Liver (tissue), 3 donors: ENCODE measurements at regions not wholly inside any gene's neighbourhood (a gene's known extent, or its start where the extent isn't known, plus 50 kb on each side); places are given as distances from the start of the nearest gene placed in this dataset.

Experiments
- ATF3 ChIP-seq: IDR thresholded peaks from 2 replicates; pipeline ENCODE4 v1.6.1; 2016; ENCODE audit warnings: antibody characterized with exemption
- TF ChIP-seq, protein P1 (sequence below): fragments of 150-350 bp; IDR thresholded peaks from 2 replicates; pipeline ENCODE4 v1.5.1; 2017; ENCODE audit warnings: improper control_type of control experiment, low read depth, low read length; ENCODE audit not compliant: missing input control
- TF ChIP-seq, protein P2 (sequence below): IDR thresholded peaks from 2 replicates; pipeline ENCODE4 v1.6.1; 2016; ENCODE audit warnings: antibody characterized with exemption, mild to moderate bottlenecking
- donor health status: healthy.
- donor health status: healthy.

DNA sequence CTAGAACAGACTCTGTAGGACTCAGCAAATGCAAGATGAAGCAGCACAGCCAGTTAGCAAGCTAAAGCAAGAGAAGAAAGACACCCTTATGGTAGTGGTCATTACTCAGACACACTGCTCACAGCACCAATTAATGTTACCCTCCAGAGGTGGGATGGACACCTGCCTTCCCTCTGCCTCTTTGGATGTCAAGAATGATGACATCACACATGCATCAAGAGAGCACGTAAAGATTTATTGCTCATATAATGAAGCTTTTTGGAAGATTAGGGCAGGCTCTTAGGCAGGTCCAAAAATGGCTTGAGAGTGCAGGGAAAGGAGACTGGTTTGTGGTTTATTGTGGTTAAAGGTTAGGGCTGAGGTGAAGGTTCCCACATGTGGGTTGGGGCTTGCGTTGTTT is 137.0 kb downstream of the PRDM13 start:
- TF ChIP-seq ATF3, result no peak
- TF ChIP-seq, protein P1, sequence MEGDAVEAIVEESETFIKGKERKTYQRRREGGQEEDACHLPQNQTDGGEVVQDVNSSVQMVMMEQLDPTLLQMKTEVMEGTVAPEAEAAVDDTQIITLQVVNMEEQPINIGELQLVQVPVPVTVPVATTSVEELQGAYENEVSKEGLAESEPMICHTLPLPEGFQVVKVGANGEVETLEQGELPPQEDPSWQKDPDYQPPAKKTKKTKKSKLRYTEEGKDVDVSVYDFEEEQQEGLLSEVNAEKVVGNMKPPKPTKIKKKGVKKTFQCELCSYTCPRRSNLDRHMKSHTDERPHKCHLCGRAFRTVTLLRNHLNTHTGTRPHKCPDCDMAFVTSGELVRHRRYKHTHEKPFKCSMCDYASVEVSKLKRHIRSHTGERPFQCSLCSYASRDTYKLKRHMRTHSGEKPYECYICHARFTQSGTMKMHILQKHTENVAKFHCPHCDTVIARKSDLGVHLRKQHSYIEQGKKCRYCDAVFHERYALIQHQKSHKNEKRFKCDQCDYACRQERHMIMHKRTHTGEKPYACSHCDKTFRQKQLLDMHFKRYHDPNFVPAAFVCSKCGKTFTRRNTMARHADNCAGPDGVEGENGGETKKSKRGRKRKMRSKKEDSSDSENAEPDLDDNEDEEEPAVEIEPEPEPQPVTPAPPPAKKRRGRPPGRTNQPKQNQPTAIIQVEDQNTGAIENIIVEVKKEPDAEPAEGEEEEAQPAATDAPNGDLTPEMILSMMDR, result no peak
- TF ChIP-seq, protein P2, sequence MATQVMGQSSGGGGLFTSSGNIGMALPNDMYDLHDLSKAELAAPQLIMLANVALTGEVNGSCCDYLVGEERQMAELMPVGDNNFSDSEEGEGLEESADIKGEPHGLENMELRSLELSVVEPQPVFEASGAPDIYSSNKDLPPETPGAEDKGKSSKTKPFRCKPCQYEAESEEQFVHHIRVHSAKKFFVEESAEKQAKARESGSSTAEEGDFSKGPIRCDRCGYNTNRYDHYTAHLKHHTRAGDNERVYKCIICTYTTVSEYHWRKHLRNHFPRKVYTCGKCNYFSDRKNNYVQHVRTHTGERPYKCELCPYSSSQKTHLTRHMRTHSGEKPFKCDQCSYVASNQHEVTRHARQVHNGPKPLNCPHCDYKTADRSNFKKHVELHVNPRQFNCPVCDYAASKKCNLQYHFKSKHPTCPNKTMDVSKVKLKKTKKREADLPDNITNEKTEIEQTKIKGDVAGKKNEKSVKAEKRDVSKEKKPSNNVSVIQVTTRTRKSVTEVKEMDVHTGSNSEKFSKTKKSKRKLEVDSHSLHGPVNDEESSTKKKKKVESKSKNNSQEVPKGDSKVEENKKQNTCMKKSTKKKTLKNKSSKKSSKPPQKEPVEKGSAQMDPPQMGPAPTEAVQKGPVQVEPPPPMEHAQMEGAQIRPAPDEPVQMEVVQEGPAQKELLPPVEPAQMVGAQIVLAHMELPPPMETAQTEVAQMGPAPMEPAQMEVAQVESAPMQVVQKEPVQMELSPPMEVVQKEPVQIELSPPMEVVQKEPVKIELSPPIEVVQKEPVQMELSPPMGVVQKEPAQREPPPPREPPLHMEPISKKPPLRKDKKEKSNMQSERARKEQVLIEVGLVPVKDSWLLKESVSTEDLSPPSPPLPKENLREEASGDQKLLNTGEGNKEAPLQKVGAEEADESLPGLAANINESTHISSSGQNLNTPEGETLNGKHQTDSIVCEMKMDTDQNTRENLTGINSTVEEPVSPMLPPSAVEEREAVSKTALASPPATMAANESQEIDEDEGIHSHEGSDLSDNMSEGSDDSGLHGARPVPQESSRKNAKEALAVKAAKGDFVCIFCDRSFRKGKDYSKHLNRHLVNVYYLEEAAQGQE, result no peak
